SIG-M5 treated with dmso at 0.1 percent for 504 hours (cell line): ENCODE measurements at regions not wholly inside any gene's neighbourhood (a gene's known extent, or its start where the extent isn't known, plus 50 kb on each side); places are given as distances from the start of the nearest gene placed in this dataset.

Experiments used
- DNase-seq: peaks from one replicate; lab custom pipeline; 2025; ENCODE audit not compliant: unreplicated experiment; lab: John Stamatoyannopoulos, UW

- DNase-seq: no peak
Measured at GRCh38 chr12:90058704-90059103, 350.1 kb upstream of the ATP2B1 start.

GRCh38 chr12:90055071-90055470, 346.4 kb upstream of the ATP2B1 start:
- DNase-seq: no peak

- DNase-seq: no peak
Measured at GRCh38 chr12:90048918-90049317, 340.3 kb upstream of the ATP2B1 start.

- no peak for DNase-seq
Measured at GRCh38 chr12:90045559-90045958, 336.9 kb upstream of the ATP2B1 start.

GRCh38 chr12:90044069-90044468, 335.4 kb upstream of the ATP2B1 start:
- DNase-seq: no peak

GRCh38 chr12:90042920-90043641, 334.4 kb upstream of the ATP2B1 start:
- no peak for DNase-seq

GRCh38 chr12:90038289-90038688, 329.7 kb upstream of the ATP2B1 start:
- no peak for DNase-seq

GRCh38 chr12:90037740-90038139, 329.1 kb upstream of the ATP2B1 start:
- no peak for DNase-seq

- no peak for DNase-seq
Measured at GRCh38 chr12:90036637-90037036, 328.0 kb upstream of the ATP2B1 start.

GRCh38 chr12:90030726-90031125, 322.1 kb upstream of the ATP2B1 start:
- no peak for DNase-seq

- DNase-seq: no peak
Measured at GRCh38 chr12:90029317-90029716, 320.7 kb upstream of the ATP2B1 start.

- no peak for DNase-seq
Measured at GRCh38 chr12:90028635-90029051, 320.0 kb upstream of the ATP2B1 start.

GRCh38 chr12:90027889-90028634, 319.4 kb upstream of the ATP2B1 start:
- DNase-seq: no peak

GRCh38 chr12:90027041-90027440, 318.4 kb upstream of the ATP2B1 start:
- DNase-seq: no peak

GRCh38 chr12:90026516-90026915, 317.9 kb upstream of the ATP2B1 start:
- DNase-seq: no peak

- DNase-seq: peak; percentile 20
Measured at GRCh38 chr12:90024262-90024661, 315.6 kb upstream of the ATP2B1 start.

GRCh38 chr12:90023207-90023900, 314.7 kb upstream of the ATP2B1 start:
- no peak for DNase-seq

- DNase-seq: no peak
Measured at GRCh38 chr12:90021795-90022440, 313.3 kb upstream of the ATP2B1 start.

GRCh38 chr12:90020881-90021280, 312.2 kb upstream of the ATP2B1 start:
- no peak for DNase-seq

GRCh38 chr12:90020436-90020835, 311.8 kb upstream of the ATP2B1 start:
- no peak for DNase-seq

- no peak for DNase-seq
Measured at GRCh38 chr12:90020014-90020413, 311.4 kb upstream of the ATP2B1 start.
